ENCODE measurements at regions not wholly inside any gene's neighbourhood (a gene's known extent, or its start where the extent isn't known, plus 50 kb on each side); places are given as distances from the start of the nearest gene placed in this dataset.
"Not testable (repeated sequence)": the region's sequence is repeated elsewhere in the genome, so short reads cannot be mapped to it uniquely, and the experiment has no call there.

DNA sequence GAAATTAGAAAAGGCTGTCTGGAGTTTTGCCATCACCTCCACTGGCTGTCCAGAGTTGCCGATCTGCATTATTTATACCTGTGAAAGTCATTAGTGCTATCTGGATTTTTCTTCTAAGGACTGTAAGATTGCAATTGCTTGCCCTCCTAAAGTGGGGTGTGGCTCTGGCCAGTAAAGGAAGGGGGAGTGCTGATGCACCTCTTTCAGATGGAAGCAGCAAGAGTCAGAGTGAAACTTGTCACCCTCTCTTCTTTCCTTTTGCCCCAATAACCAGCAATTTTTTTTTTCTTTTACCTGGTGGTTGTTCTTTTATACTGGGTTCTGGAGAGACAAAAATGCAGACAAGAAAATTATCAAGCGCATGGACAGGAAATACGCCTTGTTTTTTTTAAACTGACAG is 527.4 kb upstream of the NRP1 start:
- DNase-seq (ENCODE audit: low read depth) = no peak

DNA sequence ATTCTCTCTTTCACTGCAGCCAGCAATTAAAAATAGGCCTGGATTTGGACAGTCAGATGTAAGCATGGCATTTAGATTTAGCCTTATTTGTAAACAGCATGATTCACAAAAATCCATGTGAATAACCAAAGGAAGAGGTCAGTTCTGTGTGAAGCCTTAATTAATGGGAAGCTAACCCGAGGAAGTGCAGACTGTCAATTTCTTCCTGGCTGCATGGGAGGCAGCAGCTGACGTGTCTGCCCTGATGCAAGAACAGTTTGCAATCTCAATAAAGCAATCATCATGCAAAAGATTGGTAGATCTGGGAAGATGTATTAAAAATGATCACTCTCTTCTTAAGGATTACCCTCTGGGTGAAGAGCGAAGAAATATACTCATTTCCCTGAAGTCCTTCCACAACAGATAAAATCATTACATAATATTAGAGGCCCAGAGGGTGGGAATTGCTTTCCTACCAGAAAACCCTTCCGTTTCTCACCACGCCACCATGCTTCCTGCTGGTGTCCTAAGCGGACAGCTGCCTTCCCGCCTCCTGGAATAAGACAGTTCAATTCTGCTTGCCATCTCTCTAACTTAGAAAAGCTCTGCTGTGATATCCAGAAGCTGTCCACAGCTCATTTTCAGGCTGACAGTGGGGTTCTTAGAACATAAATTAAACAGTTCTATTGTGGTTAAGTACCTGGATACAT is 526.7 kb upstream of the NRP1 start:
- no peak for DNase-seq (ENCODE audit: low read depth)

DNA sequence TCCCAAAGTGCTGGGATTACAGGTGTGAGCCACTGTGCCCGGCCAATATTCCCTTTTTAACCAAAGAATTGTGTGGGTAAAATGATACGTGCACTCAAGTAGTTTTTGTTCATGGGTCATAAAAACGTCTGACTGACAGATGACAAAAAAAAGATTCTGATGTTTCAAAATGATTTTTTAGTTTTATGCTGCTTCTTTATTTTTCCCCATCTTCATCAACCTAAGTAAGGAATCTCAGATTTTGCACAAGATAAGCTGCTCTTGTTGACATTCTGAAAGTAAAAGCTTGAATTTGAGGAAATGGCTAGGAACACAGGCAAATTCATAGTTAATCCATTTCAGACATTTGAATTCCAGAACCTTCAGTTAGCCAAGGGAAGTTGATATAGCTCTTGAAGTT is 526.1 kb upstream of the NRP1 start:
- no peak for DNase-seq (ENCODE audit: low read depth)

DNA sequence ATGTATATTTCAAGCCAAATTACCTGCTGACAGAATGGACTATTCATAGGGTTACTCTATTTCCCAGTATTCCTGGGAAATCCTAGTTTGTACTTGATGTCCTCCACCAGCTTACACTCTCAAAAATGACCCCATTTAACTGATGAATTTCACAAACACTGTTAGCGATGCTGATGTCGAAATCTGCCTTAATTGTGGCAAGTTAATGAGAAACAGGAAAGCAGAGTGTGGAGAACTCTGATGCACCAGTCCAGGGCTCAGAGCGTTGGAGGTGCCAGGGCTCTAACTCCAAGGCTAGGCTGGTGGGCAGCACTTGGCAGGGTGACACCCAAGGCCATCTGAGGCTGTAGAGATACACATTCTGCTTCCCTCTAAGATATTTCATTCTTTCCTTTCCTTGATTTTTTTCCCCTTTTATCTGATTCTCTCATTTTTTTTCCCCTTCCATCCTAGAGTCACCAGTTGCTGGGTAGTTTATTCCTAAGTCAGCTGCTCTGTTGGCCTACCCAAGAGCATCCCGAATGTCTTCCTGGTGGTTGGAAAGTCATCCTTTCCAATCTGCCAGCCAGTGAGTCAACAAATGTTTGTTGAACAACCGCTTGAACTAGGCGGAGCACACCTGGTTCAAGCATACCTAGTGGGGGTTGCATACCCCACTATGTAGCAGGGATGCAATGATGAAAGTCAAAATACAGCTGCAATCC is 525.0 kb upstream of the NRP1 start:
- no peak for DNase-seq (ENCODE audit: low read depth)

DNA sequence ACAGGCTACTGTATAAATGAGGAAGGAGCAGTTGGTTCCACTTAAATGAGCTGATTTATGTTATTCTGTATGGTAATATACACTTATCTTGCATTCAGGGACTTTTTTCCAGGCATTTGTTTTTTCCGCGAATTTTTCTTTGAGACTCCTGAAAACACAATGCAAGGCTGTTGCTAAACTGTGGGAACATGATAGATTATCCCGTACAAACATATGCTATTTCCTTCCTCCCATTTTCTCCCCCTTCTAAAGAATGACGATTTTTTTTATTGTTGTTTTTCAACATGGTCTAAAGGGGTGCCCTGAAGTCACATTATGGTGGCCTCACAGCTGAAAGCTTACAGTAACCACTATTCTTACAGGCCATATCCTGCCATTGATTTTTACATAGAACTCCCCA is 523.9 kb upstream of the NRP1 start:
- DNase-seq (ENCODE audit: low read depth) = no peak

DNA sequence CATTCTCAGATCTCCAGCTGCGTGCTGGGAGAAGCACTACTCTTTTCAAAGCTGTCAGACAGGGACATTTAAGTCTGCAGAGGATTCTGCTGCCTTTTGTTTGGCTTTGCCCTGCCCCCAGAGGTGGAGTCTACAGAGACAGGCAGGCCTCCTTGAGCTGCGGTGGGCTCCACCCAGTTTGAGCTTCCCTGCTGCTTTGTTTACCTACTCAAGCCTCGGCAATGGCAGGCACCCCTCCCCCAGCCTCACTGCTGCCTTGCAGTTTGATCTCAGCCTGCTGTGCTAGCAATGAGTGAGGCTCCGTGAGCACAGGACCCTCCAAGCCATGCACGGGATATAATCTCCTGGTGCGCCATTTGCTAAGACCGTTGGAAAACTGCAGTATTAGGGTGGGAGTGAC is 518.8 kb upstream of the NRP1 start:
- DNase-seq (ENCODE audit: low read depth) = not testable (repeated sequence)

DNA sequence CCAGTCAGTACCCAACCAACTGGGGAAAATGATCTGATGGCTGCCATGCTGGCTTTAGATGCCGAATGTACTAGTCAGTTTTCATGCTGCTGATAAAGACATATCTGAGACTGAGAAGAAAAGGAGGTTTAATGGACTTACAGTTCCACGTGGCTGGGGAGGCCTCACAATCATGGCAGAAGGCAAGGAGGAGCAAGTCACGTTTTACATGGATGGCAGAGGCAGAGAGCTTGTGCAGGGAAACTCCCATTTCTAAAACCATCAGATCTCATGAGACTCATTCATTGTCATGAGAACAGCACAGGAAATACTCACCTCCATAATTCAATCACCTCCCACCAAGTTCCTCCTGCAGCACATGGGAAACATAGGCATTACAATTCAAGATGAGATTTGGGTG is 508.9 kb upstream of the NRP1 start:
- DNase-seq (ENCODE audit: low read depth) = no peak

DNA sequence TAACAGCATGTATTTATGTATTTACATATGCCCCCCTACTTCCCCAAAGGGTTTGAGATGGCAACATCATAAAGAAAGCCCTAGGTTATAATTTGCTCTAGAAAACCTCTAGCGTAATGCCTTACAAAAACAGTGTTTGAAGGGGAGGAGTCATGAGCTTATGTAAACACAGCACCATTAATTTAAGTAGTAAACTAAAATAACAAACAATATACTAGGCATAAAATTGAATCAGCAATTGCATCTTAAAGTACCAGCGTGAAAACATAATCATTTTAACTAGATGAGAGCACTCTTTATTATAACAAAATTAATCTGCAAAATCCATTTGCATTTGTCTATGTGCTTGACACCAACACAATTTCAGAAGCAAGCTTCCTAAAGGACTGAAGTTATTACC is 507.2 kb upstream of the NRP1 start:
- no peak for DNase-seq (ENCODE audit: low read depth)

DNA sequence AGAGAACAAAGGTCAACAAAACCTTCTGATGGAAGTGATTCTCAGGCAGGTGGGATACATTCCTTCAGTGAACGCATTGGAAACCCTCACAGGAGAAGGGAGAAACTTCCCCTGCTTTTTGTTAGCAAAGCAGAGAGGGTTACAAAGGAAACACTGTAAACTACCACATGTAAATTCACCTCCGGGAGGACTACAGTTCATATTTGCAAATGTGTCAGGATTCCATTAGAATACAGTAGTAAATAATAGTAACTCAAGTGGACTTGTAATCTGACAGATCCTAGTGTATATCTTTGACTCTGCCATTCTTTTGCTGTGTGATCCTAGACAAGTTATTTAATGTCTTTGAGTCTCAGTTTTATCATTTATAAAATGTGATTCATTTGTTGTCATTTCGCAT is 504.3 kb upstream of the NRP1 start:
- no peak for DNase-seq (ENCODE audit: low read depth)

DNA sequence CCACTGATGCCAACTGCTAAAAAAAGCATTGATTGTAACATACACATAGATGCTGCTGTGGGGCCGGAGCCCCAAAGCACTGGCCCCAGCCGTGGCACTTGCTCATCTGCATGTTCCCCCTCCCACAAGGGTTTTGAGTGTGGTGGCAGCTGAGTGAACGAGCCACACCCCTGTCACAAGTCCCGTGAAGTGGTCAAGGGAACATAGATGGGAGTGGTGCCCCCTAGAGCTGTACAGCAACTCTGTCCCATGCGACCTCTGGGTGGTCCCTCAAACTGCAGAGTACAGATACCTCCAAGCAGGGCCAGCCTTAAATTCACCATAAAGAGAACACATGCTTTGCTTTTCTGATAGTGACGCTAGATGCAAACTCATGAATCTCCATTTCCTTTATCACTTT is 503.3 kb upstream of the NRP1 start:
- no peak for DNase-seq (ENCODE audit: low read depth)

DNA sequence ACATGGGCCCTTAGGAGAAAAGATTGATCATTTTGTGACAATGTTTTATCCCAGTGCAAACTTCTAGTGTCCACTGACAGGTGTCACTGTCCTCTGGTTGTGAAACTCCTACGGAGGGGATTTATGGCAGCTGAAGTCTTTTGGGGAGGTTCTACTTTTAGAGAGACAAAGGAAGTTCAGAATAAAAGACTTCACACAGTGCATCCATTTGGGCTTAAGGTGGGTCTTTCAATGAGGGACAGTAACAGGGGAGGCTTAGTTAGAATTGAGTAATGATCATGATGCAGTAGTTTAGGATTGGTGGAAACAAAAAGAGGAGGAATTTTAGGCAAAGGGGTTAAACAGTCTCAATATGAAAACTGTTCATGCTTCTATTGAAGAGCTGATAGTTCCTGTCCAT is 501.1 kb upstream of the NRP1 start:
- DNase-seq (ENCODE audit: low read depth) = no peak

DNA sequence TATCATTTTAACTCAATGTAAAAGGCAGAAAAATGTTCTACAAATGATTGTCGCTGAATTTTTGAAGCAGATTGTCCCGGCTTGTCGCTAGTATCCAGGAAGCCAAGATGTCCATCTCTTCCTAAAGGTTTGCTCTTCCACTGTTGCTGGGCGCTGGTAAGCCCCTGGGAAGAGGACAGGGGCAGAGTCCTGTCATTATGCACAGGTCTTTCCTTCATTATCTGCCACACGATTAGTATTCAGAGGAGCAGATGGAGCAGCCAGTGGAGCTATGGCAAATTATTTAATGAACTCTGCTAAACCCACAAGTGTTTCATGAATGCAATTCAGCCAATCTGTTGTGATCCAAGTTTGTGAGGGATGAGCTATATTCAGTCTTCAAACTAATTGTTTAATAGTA is 499.1 kb upstream of the NRP1 start:
- DNase-seq (ENCODE audit: low read depth) = no peak

DNA sequence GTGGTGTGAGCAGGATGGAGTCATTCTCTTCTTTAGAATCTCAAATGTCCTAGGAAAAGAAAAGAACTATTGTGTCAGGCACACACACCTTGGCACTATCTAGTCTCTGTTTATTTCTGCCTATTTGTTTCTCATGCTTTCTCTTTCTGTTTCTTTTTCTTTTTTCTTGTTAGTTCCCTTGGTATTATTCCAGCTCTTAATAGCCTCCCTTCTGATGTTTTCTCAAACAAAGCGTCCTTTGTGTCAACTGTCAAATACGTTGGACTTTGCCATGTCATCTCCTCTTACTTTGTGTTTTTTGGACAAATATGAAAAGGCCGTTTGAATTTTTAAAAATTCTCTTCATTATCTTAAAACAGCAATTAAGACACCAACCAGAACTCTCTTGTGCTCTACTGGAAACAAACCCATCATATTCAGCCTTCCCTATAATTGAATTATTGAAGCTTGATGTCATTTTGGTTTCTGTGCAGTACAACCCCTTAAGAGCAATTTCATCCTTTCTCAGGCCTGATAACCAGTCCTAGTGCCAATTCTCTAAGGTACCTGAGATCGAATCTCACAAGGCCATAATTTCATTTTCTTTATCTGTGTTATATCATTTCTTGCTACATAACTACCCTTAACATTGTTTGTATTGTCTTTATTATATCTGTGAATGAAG is 497.8 kb upstream of the NRP1 start:
- no peak for DNase-seq (ENCODE audit: low read depth)

DNA sequence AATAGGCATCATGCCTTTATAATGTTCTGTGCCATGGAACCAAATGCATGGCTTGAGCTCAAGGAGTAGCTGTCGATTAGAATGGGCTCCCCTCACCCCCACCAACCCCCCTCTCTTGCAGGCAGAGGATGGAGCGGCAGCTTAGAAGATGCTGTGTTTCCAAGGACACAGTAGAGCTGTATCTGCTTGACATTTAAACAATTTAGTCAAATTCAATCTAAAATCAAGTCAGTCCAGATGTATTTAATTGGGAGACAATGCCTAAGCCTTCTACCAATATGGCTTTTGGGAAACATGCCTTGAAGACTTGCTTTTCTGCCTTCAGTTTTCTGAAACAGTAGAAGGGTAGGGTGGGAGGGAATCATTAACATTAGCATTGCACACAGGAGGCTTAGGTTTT is 497.1 kb upstream of the NRP1 start:
- DNase-seq (ENCODE audit: low read depth) = no peak

DNA sequence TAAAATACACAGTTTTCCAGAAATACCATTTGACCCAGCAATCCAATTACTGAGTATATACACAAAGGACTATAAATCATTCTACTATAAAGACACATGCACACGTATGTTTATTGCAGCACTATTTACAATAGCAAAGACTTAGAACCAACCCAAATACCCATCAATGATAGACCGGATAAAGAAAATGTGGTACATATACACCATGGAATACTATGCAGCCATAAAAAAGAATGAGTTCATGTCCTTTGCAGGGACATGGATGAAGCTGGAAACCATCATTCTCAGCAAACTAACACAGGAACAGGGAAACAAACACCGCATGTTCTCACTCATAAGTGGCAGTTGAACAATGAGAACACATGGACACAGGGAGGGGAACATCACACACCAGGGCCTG is 495.4 kb upstream of the NRP1 start:
- DNase-seq (ENCODE audit: low read depth) = not testable (repeated sequence)

DNA sequence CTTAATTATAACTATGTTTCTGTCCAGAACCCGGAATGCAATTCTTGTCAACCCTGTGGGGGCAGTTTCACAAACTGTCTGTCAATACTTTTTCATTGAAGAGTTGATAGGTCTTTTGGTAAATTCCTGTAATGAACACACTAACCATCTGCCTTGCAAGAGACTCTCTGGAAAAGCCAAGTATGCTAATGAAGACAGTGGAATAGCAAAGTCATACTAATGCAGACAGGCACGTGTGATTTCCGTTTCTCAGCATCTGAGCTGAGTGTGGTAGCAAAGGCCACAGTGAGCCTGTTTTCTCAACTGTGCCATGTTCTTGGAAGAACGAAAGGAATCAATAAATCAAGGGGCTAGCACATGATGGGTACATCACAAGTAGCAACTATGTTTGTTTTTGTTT is 494.1 kb upstream of the NRP1 start:
- DNase-seq (ENCODE audit: low read depth) = no peak

DNA sequence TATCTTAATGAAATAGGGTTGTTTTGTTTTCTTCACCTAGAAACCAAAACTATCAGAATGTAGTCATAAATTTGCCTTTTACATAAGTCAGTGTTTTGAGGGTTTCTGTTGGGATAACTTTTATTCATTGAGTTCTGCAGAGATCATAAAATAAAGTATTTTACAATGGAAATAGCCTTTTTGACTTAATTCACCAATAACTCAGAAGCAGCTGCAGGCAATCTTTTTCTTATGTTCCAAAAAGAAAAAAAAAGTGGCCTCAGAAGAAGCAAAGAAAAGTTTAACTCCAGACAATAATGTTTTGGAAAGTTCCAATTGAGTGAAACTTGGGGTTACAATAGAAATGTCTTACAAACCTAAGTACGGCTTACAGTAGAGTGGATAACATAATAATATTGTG is 491.7 kb upstream of the NRP1 start:
- no peak for DNase-seq (ENCODE audit: low read depth)

DNA sequence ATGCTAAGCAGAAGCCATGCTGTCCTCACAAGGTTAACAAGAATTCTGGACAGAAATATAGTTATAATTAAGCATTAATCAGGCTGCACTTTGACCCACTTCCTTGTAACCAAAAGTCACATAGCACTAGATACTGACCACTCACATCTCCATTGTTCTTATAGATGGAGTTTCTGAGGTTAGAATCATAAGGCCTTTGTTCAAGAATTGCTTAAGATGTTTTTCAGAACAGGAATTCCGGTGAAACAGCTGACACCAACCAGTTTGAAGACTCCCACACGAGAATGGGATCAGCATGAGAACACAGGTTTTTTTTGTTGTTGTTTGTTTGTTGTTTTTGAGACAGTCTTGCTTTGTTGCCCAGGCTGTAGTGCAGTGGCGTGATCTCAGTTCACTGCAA is 488.3 kb upstream of the NRP1 start:
- DNase-seq (ENCODE audit: low read depth) = no peak

DNA sequence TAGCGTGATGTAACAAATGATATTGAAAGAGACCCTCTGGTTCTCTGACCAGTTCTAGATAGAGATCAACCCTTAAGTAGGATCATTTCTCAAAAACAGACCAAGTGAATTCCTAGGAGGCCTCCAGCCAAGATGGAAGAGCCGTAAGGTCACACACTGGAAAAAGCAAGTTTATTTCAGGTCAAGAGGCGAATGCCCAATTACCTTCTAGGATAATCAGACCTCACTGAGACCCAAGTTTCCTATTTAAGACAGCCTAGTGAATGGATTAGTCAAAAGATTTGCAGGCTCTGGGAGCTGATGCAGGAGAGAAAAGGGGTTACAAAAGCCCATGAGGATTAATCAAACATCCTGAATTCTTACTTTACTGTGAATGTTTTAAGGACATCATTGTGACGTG is 486.1 kb upstream of the NRP1 start:
- no peak for DNase-seq (ENCODE audit: low read depth)

DNA sequence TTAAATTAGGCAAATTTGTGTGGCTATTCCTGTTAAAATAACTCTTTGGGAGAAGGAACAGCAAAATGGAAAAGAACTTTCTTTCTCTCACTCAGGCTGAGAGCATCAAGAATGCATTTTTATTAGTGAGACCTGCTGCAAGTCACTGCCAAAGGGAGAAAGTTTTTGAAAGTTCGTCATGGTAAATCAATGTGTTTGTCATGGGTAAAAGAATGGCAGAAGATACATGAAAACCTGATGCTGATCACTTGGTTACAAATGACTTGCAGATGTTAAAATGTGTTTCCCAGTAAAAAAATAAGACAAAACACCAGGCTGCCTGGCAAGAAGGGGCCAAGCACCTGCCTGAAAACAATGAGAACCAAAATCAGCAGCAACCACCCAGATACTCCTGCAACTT is 484.7 kb upstream of the NRP1 start:
- DNase-seq (ENCODE audit: low read depth) = no peak

DNA sequence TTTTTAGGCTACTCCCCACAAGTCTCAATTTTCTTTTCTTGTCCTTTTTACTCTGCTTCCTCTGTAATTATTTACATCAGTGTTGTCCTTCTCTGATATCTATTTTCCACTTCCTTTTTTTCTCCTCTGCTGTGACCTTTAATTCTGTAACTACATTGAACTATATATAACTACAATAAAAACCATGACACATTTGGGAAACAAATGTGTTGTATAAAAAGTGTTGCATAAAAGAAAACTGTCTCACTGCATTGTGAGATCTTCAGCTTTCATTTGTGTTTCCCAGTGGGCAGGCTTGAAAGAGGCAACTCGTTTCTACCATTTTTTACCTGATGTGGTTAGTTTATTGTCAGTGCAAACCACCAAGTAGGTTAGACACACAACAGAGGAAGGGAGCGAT is 483.9 kb upstream of the NRP1 start:
- DNase-seq (ENCODE audit: low read depth) = no peak

DNA sequence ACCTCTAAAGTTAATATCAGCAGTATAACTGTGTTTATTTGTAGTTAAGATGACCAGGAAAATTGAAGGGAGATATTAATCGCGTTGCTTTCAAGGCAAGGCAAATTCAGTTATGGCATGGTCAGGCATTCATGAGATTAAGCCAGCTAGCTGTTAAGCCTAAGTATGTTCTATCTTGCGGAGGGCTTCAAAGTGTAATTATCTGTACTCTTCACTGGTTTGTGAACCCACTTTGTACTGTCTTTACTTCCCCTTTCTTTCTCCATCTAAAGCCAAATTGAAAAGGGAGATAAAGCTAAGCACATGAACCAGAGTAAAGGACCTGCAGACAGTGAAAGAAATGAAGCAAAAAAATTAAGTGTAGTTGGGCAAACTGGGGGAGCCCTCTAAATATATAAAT is 483.1 kb upstream of the NRP1 start:
- DNase-seq (ENCODE audit: low read depth) = no peak

DNA sequence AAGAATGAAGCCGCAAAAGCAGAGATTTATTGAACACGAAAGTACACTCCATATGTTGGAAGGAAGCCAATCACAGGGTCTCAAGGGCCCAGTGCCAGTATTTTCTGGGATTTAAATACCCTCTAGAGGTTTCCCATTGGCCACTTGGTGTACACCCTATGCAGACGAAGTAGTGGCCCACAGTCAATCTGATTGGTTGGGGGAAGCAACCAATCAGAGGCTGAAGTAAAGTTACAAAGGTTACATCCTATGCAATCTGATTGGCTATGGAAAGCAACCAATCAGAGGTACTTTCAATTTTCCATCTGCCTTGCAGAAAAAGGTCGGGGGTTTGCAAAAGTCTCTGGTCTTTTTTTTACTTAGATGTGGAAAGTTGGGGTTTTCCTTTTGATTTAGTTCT is 481.3 kb upstream of the NRP1 start:
- DNase-seq (ENCODE audit: low read depth) = no peak

Data from forelimb muscle (tissue), 1 donor.